ENCODE measurements at regions not wholly inside any gene's neighbourhood (a gene's known extent, or its start where the extent isn't known, plus 50 kb on each side); places are given as distances from the start of the nearest gene placed in this dataset.
"Not testable (repeated sequence)": the region's sequence is repeated elsewhere in the genome, so short reads cannot be mapped to it uniquely, and the experiment has no call there.

DNA sequence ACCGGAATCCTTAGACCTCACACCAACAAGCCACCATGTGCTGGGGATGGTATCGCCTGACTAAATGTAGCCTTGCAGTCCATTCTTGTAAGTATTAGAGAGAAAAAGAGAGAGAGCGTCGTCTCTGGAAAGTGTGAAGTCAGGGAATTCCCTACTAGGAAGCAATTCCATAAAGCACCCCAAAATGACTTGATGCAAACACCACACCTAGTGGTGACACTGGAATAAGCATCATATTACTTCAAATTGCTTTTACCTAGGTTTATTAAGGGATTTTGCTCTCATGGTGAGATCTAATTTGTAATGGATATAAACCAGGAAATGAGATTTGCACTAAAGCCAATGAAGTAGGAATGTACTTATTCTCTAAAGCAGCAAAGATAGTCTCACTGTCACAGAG is 111.4 kb upstream of the METTL9 start:
- TF ChIP-seq POLR2AphosphoS5 (IDR thresholded peaks at IDR 0.05; ENCODE audit: borderline replicate concordance, low read depth, low read length); EZH2 (IDR thresholded peaks at IDR 0.05); FOXP2 (optimal IDR thresholded peaks at IDR 0.05; ENCODE audit: control extremely low read depth, extremely low read length, insufficient read depth): not testable (repeated sequence)

All from SK-N-MC (cell line).